Gastrocnemius medialis (tissue), 4 donors: ENCODE measurements at regions not wholly inside any gene's neighbourhood (a gene's known extent, or its start where the extent isn't known, plus 50 kb on each side); places are given as distances from the start of the nearest gene placed in this dataset.
A peak's percentile ranks its signal among the peaks of the same experiment; 100 is the strongest.

ENCODE experiments used
- ATAC-seq, 2 donors: fragments of 150-250 bp; one replicate each; pipeline ENCODE4 v1.9.1; 2016
- DNase-seq, 2 donors: peaks; one replicate each; pipeline ENCODE4 v3.0.0-alpha.2; 2019
- H3K27ac ChIP-seq, 4 donors: fragments of 200-600 bp; sonication (generic); 1 replicate in 1 of 4; 2 replicates in 3 of 4; pipeline ENCODE4 v1.5.1; 2016 to 2018; ENCODE audit warnings: mild to moderate bottlenecking in 2 of 4, moderate library complexity in 1 of 4
- H3K27me3 ChIP-seq, 3 donors: fragments of 200-600 bp; sonication (generic) in 2 of 3; 1 replicate in 1 of 3; 2 replicates in 2 of 3; pipeline versions ENCODE4 v1.5.1 to v1.6.0; 2016 to 2019; ENCODE audit warnings: mild to moderate bottlenecking in 1 of 3, moderate library complexity in 1 of 3
- H3K36me3 ChIP-seq, 2 donors: fragments of 200-600 bp; sonication (generic) in 1 of 2; one replicate each; pipeline ENCODE4 v1.5.1; 2017 to 2018
- H3K4me1 ChIP-seq, 2 donors: fragments of 200-600 bp; sonication (generic) in 1 of 2; one replicate each; pipeline ENCODE4 v1.5.1; 2016 to 2017; ENCODE audit warnings: mild to moderate bottlenecking in 2 of 2
- H3K4me3 ChIP-seq, 4 donors: fragments of 200-600 bp; sonication (generic) in 3 of 4; 1 replicate in 1 of 4; 2 replicates in 3 of 4; pipeline ENCODE4 v1.5.1; 2016 to 2019; ENCODE audit warnings: mild to moderate bottlenecking in 2 of 4
- H3K9me3 ChIP-seq, 3 donors: fragments of 200-600 bp; sonication (generic) in 2 of 3; 1 replicate in 1 of 3; 2 replicates in 2 of 3; pipeline ENCODE4 v1.5.1; 2016 to 2019
- CTCF ChIP-seq, 5 experiments: fragments of 450-650 bp in 3 of 5; fragments of 200-600 bp in 2 of 5; sonication (generic) in 2 of 5; IDR thresholded peaks in 4 of 5; conservative IDR thresholded peaks in 1 of 5; 1 replicate in 4 of 5; 2 replicates in 1 of 5; pipeline ENCODE4 v1.5.1; 2016 to 2019; ENCODE audit warnings: antibody characterized with exemption in 5 of 5, mild to moderate bottlenecking in 3 of 5, moderate library complexity in 3 of 5
- POLR2A ChIP-seq, 2 donors: fragments of 450-650 bp; IDR thresholded peaks; one replicate each; pipeline ENCODE4 v1.6.1; 2017; ENCODE audit warnings: antibody characterized with exemption in 2 of 2, mild to moderate bottlenecking in 2 of 2, moderate library complexity in 2 of 2
- in situ Hi-C, 4 donors: fragments of 200-750 bp; cut with MboI; loops; one replicate each; pipeline versions ENCODE4 v1.15.0 to v1.8.0; 2017; ENCODE audit warnings: low sequenced_read_pairs in 4 of 4
- intact Hi-C: fragments of 100-400 bp; cut with DNase I; formaldehyde crosslinking; loops from one replicate; pipeline ENCODE4 v1.15.1; 2023; ENCODE audit warnings: low total_unique reads

- DNase-seq (peak in 1 of 2 donors; percentile 9), ATAC-seq (no peak)
- intact Hi-C loops = no loop called here
- Histone ChIP-seq H3K27me3 (no peaks in the 10 kb centered on the region), H3K4me3 (no peak overlapping the region), H3K36me3 (no peaks in the 10 kb centered on the region), H3K27ac (no peak overlapping the region), H3K9me3 (peaks cover 3 to 7% (median 6%) of the 10 kb centered on the region in 3 donors), H3K4me1 (no peaks in the 10 kb centered on the region)
- TF ChIP-seq POLR2A (IDR thresholded peaks at IDR 0.05) (no peak), CTCF (IDR thresholded peaks at IDR 0.05 in 4 of 5, conservative IDR thresholded peaks at IDR 0.05 in 1 of 5) (peak in 2 of 5 experiments; percentile 16 to 43)
- in situ Hi-C loops = no loop called here
Observed at GRCh38 chr7:157474685-157475084, 137.9 kb downstream of the DNAJB6 start.

DNA sequence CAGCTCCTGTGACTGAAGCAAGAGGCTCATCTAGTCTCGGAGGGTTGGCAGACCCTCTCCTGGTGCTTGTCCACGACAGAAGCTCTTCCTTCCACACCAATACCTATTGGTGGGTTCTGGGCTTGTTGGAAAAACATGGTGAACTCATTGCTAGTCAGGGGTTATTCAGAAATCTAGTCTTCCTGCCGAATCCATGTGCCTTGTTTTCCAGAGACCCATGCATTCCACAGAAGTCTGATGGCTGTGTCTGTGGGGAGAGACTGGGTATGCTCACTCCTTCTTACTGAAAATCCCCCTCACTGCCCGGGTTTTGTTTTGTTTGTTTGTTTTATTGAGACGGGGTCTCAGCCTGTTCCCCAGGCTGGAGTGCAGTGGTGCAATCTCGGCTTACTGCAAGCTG, 138.3 kb downstream of the DNAJB6 start:
- no peak for ATAC-seq
- Histone ChIP-seq H3K4me1 (no peaks in the 10 kb centered on the region), H3K36me3 (no peaks in the 10 kb centered on the region), H3K27ac (no peak overlapping the region), H3K27me3 (no peaks in the 10 kb centered on the region), H3K9me3 (peaks cover 3 to 7% (median 6%) of the 10 kb centered on the region in 3 donors), H3K4me3 (no peak overlapping the region)
- in situ Hi-C loops (no loop called here), intact Hi-C loops (no loop called here)
- no peak for TF ChIP-seq CTCF (IDR thresholded peaks at IDR 0.05 in 4 of 5, conservative IDR thresholded peaks at IDR 0.05 in 1 of 5)
- TF ChIP-seq POLR2A (IDR thresholded peaks at IDR 0.05) = no peak
- DNase-seq = no peak

DNA sequence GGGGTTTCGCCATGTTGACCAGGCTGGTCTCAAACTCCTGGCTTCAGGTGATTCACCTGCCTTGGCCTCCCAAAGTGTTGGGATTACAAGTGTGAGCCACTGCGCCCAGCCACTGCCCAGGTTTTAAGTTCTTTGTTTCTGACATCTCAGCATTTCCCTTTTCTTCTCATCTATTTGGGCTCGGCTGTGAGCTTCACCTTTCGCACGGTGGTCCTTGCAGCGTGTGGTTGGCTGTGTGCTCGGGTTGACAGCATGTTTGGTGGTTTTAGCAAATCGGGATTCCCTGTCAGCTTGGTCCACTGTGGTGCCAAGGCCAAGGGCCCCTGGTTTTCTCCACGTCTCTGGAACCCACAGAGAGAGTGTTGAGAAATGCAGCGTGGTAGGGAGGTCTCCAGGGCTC, 138.8 kb downstream of the DNAJB6 start:
- intact Hi-C loops (no loop called here), in situ Hi-C loops (no loop called here)
- DNase-seq (peak in 1 of 2 donors; percentile 0), ATAC-seq (no peak)
- Histone ChIP-seq H3K27ac (no peak overlapping the region), H3K4me3 (no peak overlapping the region), H3K27me3 (no peaks in the 10 kb centered on the region), H3K9me3 (peaks cover 3 to 7% (median 6%) of the 10 kb centered on the region in 3 donors), H3K4me1 (no peaks in the 10 kb centered on the region), H3K36me3 (no peaks in the 10 kb centered on the region)
- TF ChIP-seq POLR2A (IDR thresholded peaks at IDR 0.05) (no peak), CTCF (IDR thresholded peaks at IDR 0.05 in 4 of 5, conservative IDR thresholded peaks at IDR 0.05 in 1 of 5) (no peak)

GRCh38 chr7:157476201-157476600, 139.4 kb downstream of the DNAJB6 start:
- H3K27me3 ChIP-seq = no peaks in the 10 kb centered on the region
- no peaks in the 10 kb centered on the region for H3K4me1 ChIP-seq
- TF ChIP-seq POLR2A (IDR thresholded peaks at IDR 0.05) = no peak
- no peak for TF ChIP-seq CTCF (IDR thresholded peaks at IDR 0.05 in 4 of 5, conservative IDR thresholded peaks at IDR 0.05 in 1 of 5)
- in situ Hi-C loops (no loop called here), intact Hi-C loops (no loop called here)
- no peaks in the 10 kb centered on the region for H3K36me3 ChIP-seq
- H3K4me3 ChIP-seq = no peak overlapping the region
- peak in 1 of 2 donors; percentile 7 for DNase-seq
- peaks cover 3 to 7% (median 6%) of the 10 kb centered on the region in 3 donors for H3K9me3 ChIP-seq
- ATAC-seq = no peak
- no peak overlapping the region for H3K27ac ChIP-seq
